PC-9 (cell line): ENCODE measurements at regions not wholly inside any gene's neighbourhood (a gene's known extent, or its start where the extent isn't known, plus 50 kb on each side); places are given as distances from the start of the nearest gene placed in this dataset.

Experiments
- BruUV-seq: library from RNA; stranded (reverse); fragments of 400-500 nt; replicated peaks from 2 replicates; lab custom pipeline; 2021; lab: Mats Ljungman, UMichigan
- CTCF ChIA-PET: fragments of 300-600 bp; sonication (Branson Sonifier 250); formaldehyde crosslinking; loops from one replicate; lab custom pipeline; 2022; ENCODE audit warnings: antibody characterized with exemption; lab: Charles Lee
- POLR2A ChIA-PET: fragments of 300-600 bp; sonication (Branson Sonifier 250); formaldehyde crosslinking; loops from one replicate; lab custom pipeline; 2022; ENCODE audit warnings: antibody characterized with exemption; ENCODE audit not compliant: unreplicated experiment; lab: Charles Lee
- DNase-seq, 2 experiments: peaks; one replicate each; pipeline versions ENCODE4 v3.0.0 to v3.0.0-alpha.2; 2015 to 2022; ENCODE audit warnings: mixed read lengths in 1 of 2
- H2AFZ ChIP-seq: fragments of 200-600 bp; sonication (generic); 2 replicates; pipeline ENCODE4 v1.8.1; 2017; ENCODE audit warnings: antibody characterized with exemption
- H3F3A ChIP-seq: fragments of 200-600 bp; sonication (generic); 2 replicates; pipeline ENCODE4 v1.8.1; 2017; ENCODE audit warnings: antibody characterized with exemption, mild to moderate bottlenecking, low read depth; ENCODE audit not compliant: insufficient read depth
- H3K27ac ChIP-seq: fragments of 200-600 bp; sonication (generic); 2 replicates; pipeline ENCODE4 v1.6.1; 2016; ENCODE audit warnings: mixed run types
- H3K27me3 ChIP-seq: fragments of 200-600 bp; sonication (generic); 2 replicates; pipeline ENCODE4 v1.6.1; 2016; ENCODE audit warnings: low read depth, mixed run types; ENCODE audit not compliant: insufficient read depth
- H3K36me3 ChIP-seq: fragments of 200-600 bp; sonication (generic); 2 replicates; pipeline ENCODE4 v1.6.1; 2016; ENCODE audit warnings: low read depth, mixed run types
- H3K4me1 ChIP-seq: fragments of 200-600 bp; sonication (generic); replicated peaks from 2 replicates; pipeline ENCODE4 v1.6.1; 2016; ENCODE audit warnings: mixed run types; ENCODE audit not compliant: insufficient read depth
- H3K4me2 ChIP-seq: fragments of 200-600 bp; sonication (generic); 2 replicates; pipeline ENCODE4 v1.6.1; 2017; ENCODE audit warnings: mixed run types
- H3K4me3 ChIP-seq: fragments of 200-600 bp; sonication (generic); 2 replicates; pipeline ENCODE4 v1.6.1; 2016; ENCODE audit warnings: mixed run types
- H3K79me2 ChIP-seq: fragments of 200-600 bp; sonication (generic); 2 replicates; pipeline ENCODE4 v1.6.1; 2017; ENCODE audit warnings: low read depth, mixed run types
- H3K9me2 ChIP-seq: fragments of 200-600 bp; sonication (generic); 2 replicates; pipeline ENCODE4 v1.8.1; 2017; ENCODE audit warnings: mild to moderate bottlenecking; ENCODE audit not compliant: insufficient read depth
- H3K9me3 ChIP-seq: fragments of 200-600 bp; sonication (generic); 2 replicates; pipeline ENCODE4 v1.8.1; 2016; ENCODE audit warnings: low read depth; ENCODE audit not compliant: insufficient read depth
- H4K20me1 ChIP-seq: fragments of 200-600 bp; sonication (generic); 2 replicates; pipeline ENCODE4 v1.8.1; 2017; ENCODE audit not compliant: insufficient read depth
- EZH2 ChIP-seq: fragments of 200-600 bp; sonication (generic); IDR thresholded peaks from 2 replicates; pipeline ENCODE4 v1.8.0; 2017; ENCODE audit warnings: antibody characterized with exemption, low read depth
- intact Hi-C: fragments of 100-400 bp; cut with micrococcal nuclease; formaldehyde crosslinking; loops from one replicate; pipeline ENCODE4 v1.10.0; 2022; ENCODE audit not compliant: unreplicated experiment
- TF ChIP-seq, protein P1 (sequence below): fragments of 200-600 bp; sonication (generic); conservative IDR thresholded peaks from 2 replicates; pipeline ENCODE4 v1.6.1; 2017; ENCODE audit warnings: mixed run types, antibody characterized with exemption, mild to moderate bottlenecking, moderate library complexity

DNA sequence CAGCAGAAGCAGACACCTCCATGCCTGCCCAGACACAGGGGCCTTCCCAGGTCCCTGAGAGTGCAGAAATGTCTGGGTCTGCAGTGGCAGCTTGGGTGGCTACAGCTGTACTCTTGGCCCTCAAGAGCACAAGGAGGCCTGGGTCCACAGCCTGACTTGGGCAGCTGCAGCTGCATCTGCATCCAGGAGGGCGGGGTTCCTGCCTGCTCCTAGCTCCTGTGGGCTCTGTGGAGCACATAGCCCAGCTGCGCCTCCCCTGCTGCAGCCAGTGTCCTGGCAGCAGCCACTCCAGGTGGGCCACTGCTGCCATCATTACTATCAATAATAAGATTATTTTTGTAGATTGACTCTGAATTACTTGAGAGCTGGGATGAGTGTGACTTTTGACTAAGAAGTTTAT is 162.0 kb upstream of the PTCH1 start:
- no peaks in the 10 kb centered on the region for H3K9me2 ChIP-seq
- H4K20me1 ChIP-seq = no peaks in the 10 kb centered on the region
- no peak overlapping the region for H2AFZ ChIP-seq
- no peaks in the 10 kb centered on the region for H3K36me3 ChIP-seq
- H3K4me3 ChIP-seq = no peak overlapping the region
- peaks cover 70% of the 10 kb centered on the region for H3K27me3 ChIP-seq
- intact Hi-C loops = no loop called here
- BruUV-seq = no TSS peak
- POLR2A ChIA-PET = no interaction called here
- no peak for DNase-seq
- no peak overlapping the region for H3K4me2 ChIP-seq
- H3K9me3 ChIP-seq = no peaks in the 10 kb centered on the region
- H3K79me2 ChIP-seq = no peaks in the 10 kb centered on the region
- TF ChIP-seq, protein P1, sequence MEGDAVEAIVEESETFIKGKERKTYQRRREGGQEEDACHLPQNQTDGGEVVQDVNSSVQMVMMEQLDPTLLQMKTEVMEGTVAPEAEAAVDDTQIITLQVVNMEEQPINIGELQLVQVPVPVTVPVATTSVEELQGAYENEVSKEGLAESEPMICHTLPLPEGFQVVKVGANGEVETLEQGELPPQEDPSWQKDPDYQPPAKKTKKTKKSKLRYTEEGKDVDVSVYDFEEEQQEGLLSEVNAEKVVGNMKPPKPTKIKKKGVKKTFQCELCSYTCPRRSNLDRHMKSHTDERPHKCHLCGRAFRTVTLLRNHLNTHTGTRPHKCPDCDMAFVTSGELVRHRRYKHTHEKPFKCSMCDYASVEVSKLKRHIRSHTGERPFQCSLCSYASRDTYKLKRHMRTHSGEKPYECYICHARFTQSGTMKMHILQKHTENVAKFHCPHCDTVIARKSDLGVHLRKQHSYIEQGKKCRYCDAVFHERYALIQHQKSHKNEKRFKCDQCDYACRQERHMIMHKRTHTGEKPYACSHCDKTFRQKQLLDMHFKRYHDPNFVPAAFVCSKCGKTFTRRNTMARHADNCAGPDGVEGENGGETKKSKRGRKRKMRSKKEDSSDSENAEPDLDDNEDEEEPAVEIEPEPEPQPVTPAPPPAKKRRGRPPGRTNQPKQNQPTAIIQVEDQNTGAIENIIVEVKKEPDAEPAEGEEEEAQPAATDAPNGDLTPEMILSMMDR = no peak
- TF ChIP-seq EZH2 = no peak
- no peaks in the 10 kb centered on the region for H3F3A ChIP-seq
- no peaks in the 10 kb centered on the region for H3K4me1 ChIP-seq
- H3K27ac ChIP-seq = no peak overlapping the region
- CTCF ChIA-PET = no interaction called here

DNA sequence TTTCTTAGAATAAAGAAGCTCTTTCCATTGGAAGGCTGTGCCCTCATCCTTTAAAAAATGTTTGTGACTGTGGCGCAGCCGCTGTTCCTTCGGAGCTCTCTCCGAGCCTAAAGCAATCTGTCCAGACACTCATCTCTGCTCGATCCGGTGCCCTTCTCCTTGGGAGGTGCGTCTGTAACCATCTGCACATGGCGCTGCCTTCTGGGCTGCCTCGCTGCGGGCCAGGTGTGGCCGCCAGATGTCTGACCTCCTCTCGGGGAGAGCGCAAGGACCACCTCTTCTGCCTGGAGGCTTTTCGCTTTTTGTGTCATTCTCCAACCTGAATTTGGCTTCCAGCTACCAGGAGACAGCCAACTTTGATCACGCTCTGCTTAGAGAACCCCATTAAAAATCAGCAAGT is 153.4 kb upstream of the PTCH1 start:
- CTCF ChIA-PET = no interaction called here
- H3F3A ChIP-seq = no peaks in the 10 kb centered on the region
- H4K20me1 ChIP-seq = no peaks in the 10 kb centered on the region
- H2AFZ ChIP-seq = no peak overlapping the region
- no peaks in the 10 kb centered on the region for H3K36me3 ChIP-seq
- DNase-seq = no peak
- H3K4me1 ChIP-seq = no peaks in the 10 kb centered on the region
- H3K9me3 ChIP-seq = no peaks in the 10 kb centered on the region
- H3K4me2 ChIP-seq = no peak overlapping the region
- H3K79me2 ChIP-seq = no peaks in the 10 kb centered on the region
- TF ChIP-seq EZH2 = no peak
- TF ChIP-seq, protein P1 = no peak
- BruUV-seq = no TSS peak
- peaks cover 63% of the 10 kb centered on the region for H3K27me3 ChIP-seq
- H3K27ac ChIP-seq = no peak overlapping the region
- H3K9me2 ChIP-seq = no peaks in the 10 kb centered on the region
- POLR2A ChIA-PET = no interaction called here
- intact Hi-C loops = no loop called here
- no peak overlapping the region for H3K4me3 ChIP-seq

DNA sequence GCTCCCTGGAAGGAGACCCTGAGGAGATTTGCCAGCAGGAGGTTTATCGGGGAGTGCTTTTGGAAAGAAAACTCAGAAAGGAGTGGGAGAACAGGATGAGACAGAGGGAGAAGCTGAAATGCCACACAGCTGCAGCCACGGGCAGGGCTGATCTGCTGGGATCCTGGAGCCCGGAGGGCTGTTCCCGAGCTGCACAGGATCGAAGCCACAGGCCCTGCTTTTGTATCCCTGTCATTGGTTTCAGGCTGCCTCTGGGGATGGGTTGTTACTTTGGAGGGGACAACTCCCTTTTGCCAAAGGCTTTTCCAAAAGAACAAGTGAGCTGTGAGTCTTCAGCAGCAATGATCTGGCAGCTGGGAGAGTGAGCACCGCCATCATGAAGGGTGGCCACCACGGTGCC is 152.5 kb upstream of the PTCH1 start:
- POLR2A ChIA-PET = interaction anchor here (0.7 kb wide), 1 partner anchor 1006 kb away, joined by 7 read pairs; no protein-coding TSS in a partner anchor
- DNase-seq = no peak
- H3K4me3 ChIP-seq = no peak overlapping the region
- intact Hi-C loops = no loop called here
- H3K9me2 ChIP-seq = no peaks in the 10 kb centered on the region
- no peaks in the 10 kb centered on the region for H3K9me3 ChIP-seq
- H2AFZ ChIP-seq = no peak overlapping the region
- TF ChIP-seq, protein P1 = no peak
- TF ChIP-seq EZH2 = no peak
- H3F3A ChIP-seq = no peaks in the 10 kb centered on the region
- no peaks in the 10 kb centered on the region for H3K79me2 ChIP-seq
- no peak overlapping the region for H3K27ac ChIP-seq
- no peak overlapping the region for H3K4me2 ChIP-seq
- H3K36me3 ChIP-seq = no peaks in the 10 kb centered on the region
- no peaks in the 10 kb centered on the region for H3K4me1 ChIP-seq
- H3K27me3 ChIP-seq = peaks cover 68% of the 10 kb centered on the region
- no TSS peak for BruUV-seq
- CTCF ChIA-PET = no interaction called here
- no peaks in the 10 kb centered on the region for H4K20me1 ChIP-seq
